Right lobe of liver (tissue), 4 donors: ENCODE measurements at regions not wholly inside any gene's neighbourhood (a gene's known extent, or its start where the extent isn't known, plus 50 kb on each side); places are given as distances from the start of the nearest gene placed in this dataset.

Source experiments
- CTCF ChIP-seq, 4 donors: fragments of 200-600 bp in 3 of 4; fragments of 450-650 bp in 1 of 4; IDR thresholded peaks; one replicate each; pipeline versions ENCODE4 v1.5.1 to v1.8.0; 2016 to 2022; ENCODE audit warnings: antibody characterized with exemption in 4 of 4, mild to moderate bottlenecking in 2 of 4
- POLR2A ChIP-seq: fragments of 450-650 bp; IDR thresholded peaks from one replicate; pipeline ENCODE4 v1.6.1; 2017; ENCODE audit warnings: antibody characterized with exemption, mild to moderate bottlenecking
- donor health status: DM: no; HTN: no; CAD: no.
- donor health status: DM: no; HTN: no; CAD: no.
- donor health status: DM: no; HTN: yes; CAD: no.

GRCh38 chr3:95460274-95460673 is 1354.1 kb upstream of the EPHA6 start:
- no peak for TF ChIP-seq CTCF (IDR thresholded peaks at IDR 0.05)
- no peak for TF ChIP-seq POLR2A
